GM18867 (cell line): ENCODE measurements at regions not wholly inside any gene's neighbourhood (a gene's known extent, or its start where the extent isn't known, plus 50 kb on each side); places are given as distances from the start of the nearest gene placed in this dataset.

Experiments used
- ATAC-seq: cut with Tn5 transposase; IDR thresholded peaks from one replicate; pipeline ENCODE4 v1.9.1; 2021; ENCODE audit warnings: mild to moderate bottlenecking, moderate library complexity; ENCODE audit not compliant: unreplicated experiment

- ATAC-seq, result no peak
These were observed 134.1 kb downstream of the SOX9 start for GRCh38 chr17:72254808-72255449.

- no peak for ATAC-seq
These were observed 134.7 kb downstream of the SOX9 start for GRCh38 chr17:72255481-72255880.

GRCh38 chr17:72258711-72259110 is 137.9 kb downstream of the SOX9 start:
- ATAC-seq, result no peak

- ATAC-seq, result no peak
These were observed 139.1 kb downstream of the SOX9 start for GRCh38 chr17:72259922-72260321.

GRCh38 chr17:72262766-72263165 is 141.9 kb downstream of the SOX9 start:
- ATAC-seq, result no peak

- peak; percentile 58 for ATAC-seq
These were observed 144.0 kb downstream of the SOX9 start for GRCh38 chr17:72264682-72265405.

- no peak for ATAC-seq
These were observed 145.4 kb downstream of the SOX9 start for GRCh38 chr17:72266112-72266775.

GRCh38 chr17:72267601-72268000 is 146.8 kb downstream of the SOX9 start:
- no peak for ATAC-seq

GRCh38 chr17:72268431-72268830 is 147.6 kb downstream of the SOX9 start:
- no peak for ATAC-seq

GRCh38 chr17:72270273-72270924 is 149.6 kb downstream of the SOX9 start:
- no peak for ATAC-seq

GRCh38 chr17:72271603-72272002 is 150.8 kb downstream of the SOX9 start:
- no peak for ATAC-seq

GRCh38 chr17:72273289-72274056 is 152.7 kb downstream of the SOX9 start:
- no peak for ATAC-seq

GRCh38 chr17:72274614-72275013 is 153.8 kb downstream of the SOX9 start:
- ATAC-seq, result no peak

GRCh38 chr17:72280881-72281280 is 160.1 kb downstream of the SOX9 start:
- no peak for ATAC-seq

- ATAC-seq, result no peak
These were observed 161.7 kb downstream of the SOX9 start for GRCh38 chr17:72282439-72283029.

GRCh38 chr17:72284806-72285205 is 164.0 kb downstream of the SOX9 start:
- ATAC-seq, result no peak

GRCh38 chr17:72287586-72287985 is 166.8 kb downstream of the SOX9 start:
- no peak for ATAC-seq

- ATAC-seq, result no peak
These were observed 173.7 kb downstream of the SOX9 start for GRCh38 chr17:72294487-72294893.

GRCh38 chr17:72295916-72296315 is 175.1 kb downstream of the SOX9 start:
- no peak for ATAC-seq

- no peak for ATAC-seq
These were observed 175.6 kb downstream of the SOX9 start for GRCh38 chr17:72296456-72296855.
